Peyer's patch (tissue), 4 donors: ENCODE measurements at regions not wholly inside any gene's neighbourhood (a gene's known extent, or its start where the extent isn't known, plus 50 kb on each side); places are given as distances from the start of the nearest gene placed in this dataset.

Source experiments
- DNase-seq, 3 donors: peaks; one replicate each; pipeline ENCODE4 v3.0.0-alpha.2; 2017 to 2019
- H3K27ac ChIP-seq, 4 donors: fragments of 200-600 bp; sonication (generic); one replicate each; pipeline ENCODE4 v1.5.1; 2016 to 2019
- H3K27me3 ChIP-seq, 2 donors: fragments of 200-600 bp; sonication (generic); one replicate each; pipeline ENCODE4 v1.5.1; 2019
- H3K36me3 ChIP-seq, 3 donors: fragments of 200-600 bp; sonication (generic); one replicate each; pipeline ENCODE4 v1.5.1; 2016 to 2019
- H3K4me1 ChIP-seq, 4 donors: fragments of 200-600 bp; sonication (generic); one replicate each; pipeline ENCODE4 v1.5.1; 2016 to 2019
- H3K4me3 ChIP-seq, 4 donors: fragments of 200-600 bp; sonication (generic); 1 replicate in 3 of 4; 2 replicates in 1 of 4; pipeline ENCODE4 v1.5.1; 2016 to 2019; ENCODE audit warnings: mild to moderate bottlenecking in 1 of 4
- H3K9me3 ChIP-seq, 4 donors: fragments of 200-600 bp; sonication (generic); one replicate each; pipeline ENCODE4 v1.5.1; 2016 to 2019; ENCODE audit warnings: mild to moderate bottlenecking in 1 of 4
- CTCF ChIP-seq, 6 experiments: fragments of 450-650 bp in 4 of 6; fragments of 200-600 bp in 2 of 6; sonication (generic) in 1 of 6; IDR thresholded peaks; one replicate each; pipeline ENCODE4 v1.5.1; 2017 to 2019; ENCODE audit warnings: antibody characterized with exemption in 6 of 6, mild to moderate bottlenecking in 3 of 6, moderate library complexity in 1 of 6
- POLR2A ChIP-seq, 2 donors: fragments of 450-650 bp; IDR thresholded peaks; one replicate each; pipeline ENCODE4 v1.5.1; 2017; ENCODE audit warnings: antibody characterized with exemption in 2 of 2, mild to moderate bottlenecking in 2 of 2, moderate library complexity in 2 of 2

GRCh38 chr4:163620738-163621137 is 126.2 kb downstream of the TMA16 start:
- no peak overlapping the region for H3K4me3 ChIP-seq
- no peaks in the 10 kb centered on the region for H3K36me3 ChIP-seq
- H3K27me3 ChIP-seq: no peaks in the 10 kb centered on the region
- TF ChIP-seq CTCF (IDR thresholded peaks at IDR 0.05) (no peak), POLR2A (IDR thresholded peaks at IDR 0.05) (no peak)
- no peaks in the 10 kb centered on the region for H3K4me1 ChIP-seq
- no peaks in the 10 kb centered on the region for H3K9me3 ChIP-seq
- H3K27ac ChIP-seq: no peak overlapping the region
- no peak for DNase-seq

DNA sequence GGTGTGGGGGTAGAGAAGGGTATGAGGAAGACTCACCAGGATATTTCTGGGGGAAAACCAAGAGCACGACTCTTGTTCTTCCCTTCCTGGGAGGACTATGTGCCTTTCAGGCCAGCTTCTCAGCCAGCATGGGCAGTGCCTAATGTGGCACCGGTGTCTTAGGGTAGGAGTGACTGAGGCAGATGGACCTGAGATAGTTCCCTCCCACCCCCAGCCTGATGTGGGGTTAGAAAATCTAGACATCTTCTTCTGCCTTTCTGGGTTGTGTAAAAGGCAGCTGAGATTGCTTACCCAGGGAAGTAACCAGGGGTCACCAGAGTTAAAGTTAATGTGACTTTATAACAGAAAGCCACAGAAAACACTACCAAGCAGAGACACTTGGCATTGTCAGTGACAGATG is 127.3 kb downstream of the TMA16 start:
- TF ChIP-seq POLR2A (IDR thresholded peaks at IDR 0.05) (no peak), CTCF (IDR thresholded peaks at IDR 0.05) (no peak)
- Histone ChIP-seq H3K27me3 (no peaks in the 10 kb centered on the region), H3K4me3 (no peak overlapping the region), H3K4me1 (no peaks in the 10 kb centered on the region), H3K36me3 (no peaks in the 10 kb centered on the region), H3K9me3 (no peaks in the 10 kb centered on the region), H3K27ac (peak overlapping the region in 1 of 4 donors; percentile 12)
- no peak for DNase-seq

- no peak for DNase-seq
- TF ChIP-seq POLR2A (IDR thresholded peaks at IDR 0.05): no peak
- no peak for TF ChIP-seq CTCF (IDR thresholded peaks at IDR 0.05)
- Histone ChIP-seq H3K9me3 (no peaks in the 10 kb centered on the region), H3K4me1 (no peaks in the 10 kb centered on the region), H3K36me3 (no peaks in the 10 kb centered on the region), H3K4me3 (no peak overlapping the region), H3K27me3 (no peaks in the 10 kb centered on the region), H3K27ac (no peak overlapping the region)
These were observed 128.0 kb downstream of the TMA16 start for GRCh38 chr4:163622379-163623035.

GRCh38 chr4:163623787-163624186 is 129.3 kb downstream of the TMA16 start:
- Histone ChIP-seq H3K9me3 (no peaks in the 10 kb centered on the region), H3K36me3 (no peaks in the 10 kb centered on the region), H3K27me3 (no peaks in the 10 kb centered on the region), H3K4me1 (no peaks in the 10 kb centered on the region), H3K4me3 (no peak overlapping the region), H3K27ac (no peak overlapping the region)
- no peak for TF ChIP-seq POLR2A (IDR thresholded peaks at IDR 0.05)
- DNase-seq: no peak

DNA sequence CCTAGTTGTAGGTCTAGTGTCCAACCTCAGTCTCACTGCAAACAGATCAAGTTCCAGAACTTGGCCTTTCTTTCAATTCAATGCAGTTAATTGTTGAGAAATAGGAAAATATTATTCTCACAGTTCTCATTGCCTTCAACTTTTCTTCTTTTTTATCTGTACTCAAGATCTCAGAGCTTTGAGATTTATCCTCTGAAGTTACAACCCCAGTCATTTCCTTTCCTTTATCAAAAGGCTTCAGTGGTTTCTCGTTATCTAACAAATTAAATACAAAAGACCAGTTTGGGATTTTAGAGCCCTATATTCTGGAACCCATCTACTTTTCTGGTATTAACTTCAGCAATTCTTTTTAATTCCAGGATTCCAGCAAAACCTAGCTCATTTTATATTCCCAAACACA is 130.2 kb downstream of the TMA16 start:
- no peak for TF ChIP-seq POLR2A (IDR thresholded peaks at IDR 0.05)
- TF ChIP-seq CTCF (IDR thresholded peaks at IDR 0.05): no peak
- no peaks in the 10 kb centered on the region for H3K36me3 ChIP-seq

GRCh38 chr4:163631288-163631687 is 136.8 kb downstream of the TMA16 start:
- no peak overlapping the region for H3K4me3 ChIP-seq
- no peaks in the 10 kb centered on the region for H3K4me1 ChIP-seq
- DNase-seq: no peak
- H3K36me3 ChIP-seq: no peaks in the 10 kb centered on the region
- no peaks in the 10 kb centered on the region for H3K9me3 ChIP-seq
- no peaks in the 10 kb centered on the region for H3K27me3 ChIP-seq
- no peak overlapping the region for H3K27ac ChIP-seq
- TF ChIP-seq CTCF (IDR thresholded peaks at IDR 0.05) (no peak), POLR2A (IDR thresholded peaks at IDR 0.05) (no peak)

More for the DNA sequence above, 130.2 kb downstream of the TMA16 start:
- no peak for DNase-seq
- H3K27me3 ChIP-seq: no peaks in the 10 kb centered on the region
- H3K4me1 ChIP-seq: no peaks in the 10 kb centered on the region
- H3K9me3 ChIP-seq: no peaks in the 10 kb centered on the region
- no peak overlapping the region for H3K4me3 ChIP-seq
- H3K27ac ChIP-seq: no peak overlapping the region
